H1 (cell line): ENCODE measurements at regions not wholly inside any gene's neighbourhood (a gene's known extent, or its start where the extent isn't known, plus 50 kb on each side); places are given as distances from the start of the nearest gene placed in this dataset.

Source experiments
- CHD2 ChIP-seq: IDR thresholded peaks from 2 replicates; pipeline ENCODE4 v1.6.1; 2012; ENCODE audit warnings: low read length, improper control_type of control experiment
- CTCF ChIP-seq, 3 experiments: IDR thresholded peaks; 1 replicate in 2 of 3; 2 replicates in 1 of 3; pipeline versions ENCODE4 v1.5.1 to v1.6.1; 2011; ENCODE audit warnings: low read length in 3 of 3, mild to moderate bottlenecking in 3 of 3, inconsistent platforms in 2 of 3, low read depth in 1 of 3, moderate library complexity in 1 of 3; ENCODE audit not compliant: insufficient read depth in 1 of 3; ENCODE audit errors: control extremely low read depth in 1 of 3
- GABPA ChIP-seq: IDR thresholded peaks from 2 replicates; pipeline ENCODE4 v1.6.1; 2011; ENCODE audit warnings: mild to moderate bottlenecking, low read length, moderate library complexity, borderline replicate concordance; ENCODE audit not compliant: insufficient read depth
- JUN ChIP-seq: IDR thresholded peaks from 2 replicates; pipeline ENCODE4 v1.6.1; 2011; ENCODE audit warnings: low read depth, mild to moderate bottlenecking, improper control_type of control experiment, low read length
- NRF1 ChIP-seq: IDR thresholded peaks from 2 replicates; pipeline ENCODE4 v1.6.1; 2011; ENCODE audit warnings: mild to moderate bottlenecking, low read depth, low read length, improper control_type of control experiment
- POLR2AphosphoS5 ChIP-seq: IDR thresholded peaks from 2 replicates; pipeline ENCODE4 v1.6.1; 2011; ENCODE audit warnings: low read depth, low read length
- RNF2 ChIP-seq: fragments of 200-900, 300-1000 bp; sonication (generic); IDR thresholded peaks from 2 replicates; pipeline ENCODE4 v1.7.1; 2016; ENCODE audit warnings: borderline replicate concordance, low read depth, mild to moderate bottlenecking, antibody characterized with exemption, low read length; ENCODE audit not compliant: poor library complexity, severe bottlenecking; ENCODE audit errors: missing control alignments
- TEAD4 ChIP-seq: IDR thresholded peaks from 2 replicates; pipeline ENCODE4 v1.6.1; 2012; ENCODE audit warnings: low read depth, low read length, inconsistent platforms, mixed read lengths
- TF ChIP-seq, protein P1 (sequence below): IDR thresholded peaks from 2 replicates; pipeline ENCODE4 v1.6.1; 2011; ENCODE audit warnings: low read length, improper control_type of control experiment

GRCh38 chr2:139216435-139216834 lies 436.2 kb upstream of the NXPH2 start:
- TF ChIP-seq, protein P1, sequence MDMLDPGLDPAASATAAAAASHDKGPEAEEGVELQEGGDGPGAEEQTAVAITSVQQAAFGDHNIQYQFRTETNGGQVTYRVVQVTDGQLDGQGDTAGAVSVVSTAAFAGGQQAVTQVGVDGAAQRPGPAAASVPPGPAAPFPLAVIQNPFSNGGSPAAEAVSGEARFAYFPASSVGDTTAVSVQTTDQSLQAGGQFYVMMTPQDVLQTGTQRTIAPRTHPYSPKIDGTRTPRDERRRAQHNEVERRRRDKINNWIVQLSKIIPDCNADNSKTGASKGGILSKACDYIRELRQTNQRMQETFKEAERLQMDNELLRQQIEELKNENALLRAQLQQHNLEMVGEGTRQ = no peak
- TF ChIP-seq RNF2 = no peak
- no peak for TF ChIP-seq GABPA
- TF ChIP-seq CHD2 = no peak
- TF ChIP-seq NRF1 = no peak
- TF ChIP-seq JUN = no peak
- no peak for TF ChIP-seq CTCF (IDR thresholded peaks at IDR 0.05; ENCODE audit: control extremely low read depth in 1 of 3, insufficient read depth in 1 of 3, low read depth in 1 of 3, low read length in 3 of 3)
- no peak for TF ChIP-seq TEAD4
- no peak for TF ChIP-seq POLR2AphosphoS5
